ENCODE measurements at regions not wholly inside any gene's neighbourhood (a gene's known extent, or its start where the extent isn't known, plus 50 kb on each side); places are given as distances from the start of the nearest gene placed in this dataset.

GRCh38 chr19:28313633-28314032, 899.3 kb downstream of the UQCRFS1 start:
- TF ChIP-seq CTCF (IDR thresholded peaks at IDR 0.05) (no peak), POLR2A (IDR thresholded peaks at IDR 0.05) (no peak)
